ENCODE measurements at regions not wholly inside any gene's neighbourhood (a gene's known extent, or its start where the extent isn't known, plus 50 kb on each side); places are given as distances from the start of the nearest gene placed in this dataset.
"Not testable (repeated sequence)": the region's sequence is repeated elsewhere in the genome, so short reads cannot be mapped to it uniquely, and the experiment has no call there.

GRCh38 chr1:67482733-67483482, 52.7 kb upstream of the SERBP1 start:
- Mint-ChIP-seq H3K4me1 (peaks cover 0 to 2% (median 0%) of the 10 kb centered on the region in 4 donors), H3K4me3 (no peak overlapping the region), H3K9me3 (no peaks in the 10 kb centered on the region), H3K27me3 (peaks cover 0 to 1% (median 0%) of the 10 kb centered on the region in 5 donors), H3K36me3 (peaks cover 0 to 1% (median 0%) of the 10 kb centered on the region in 3 donors), H3K27ac (no peak overlapping the region)
- no peak for DNase-seq
- POLR2A ChIA-PET, result interaction anchor here (0.5 to 0.8 kb wide), 2 partner anchors 38 to 52 kb away, joined by 3 to 4 read pairs; no protein-coding TSS in a partner anchor
- no peak for ATAC-seq

- H3K4me3 Mint-ChIP-seq, result no peak overlapping the region
- POLR2A ChIA-PET, result no interaction called here
- peaks cover 0 to 2% (median 0%) of the 10 kb centered on the region in 5 donors for H3K27me3 Mint-ChIP-seq
- H3K36me3 Mint-ChIP-seq, result peaks cover 0 to 1% (median 0%) of the 10 kb centered on the region in 3 donors
- no peaks in the 10 kb centered on the region for H3K4me1 Mint-ChIP-seq
- DNase-seq, result no peak
- no peak for ATAC-seq
- no peak overlapping the region for H3K27ac Mint-ChIP-seq
- H3K9me3 Mint-ChIP-seq, result no peaks in the 10 kb centered on the region
These were observed 54.3 kb upstream of the SERBP1 start for GRCh38 chr1:67484492-67484891.

GRCh38 chr1:67485046-67485811, 55.0 kb upstream of the SERBP1 start:
- POLR2A ChIA-PET, result no interaction called here
- H3K9me3 Mint-ChIP-seq, result no peaks in the 10 kb centered on the region
- H3K36me3 Mint-ChIP-seq, result peaks cover 0 to 1% (median 0%) of the 10 kb centered on the region in 3 donors
- no peak overlapping the region for H3K4me3 Mint-ChIP-seq
- DNase-seq (no peak), ATAC-seq (no peak)
- H3K27ac Mint-ChIP-seq, result no peak overlapping the region
- H3K4me1 Mint-ChIP-seq, result no peaks in the 10 kb centered on the region
- peaks cover 0 to 3% (median 0%) of the 10 kb centered on the region in 5 donors for H3K27me3 Mint-ChIP-seq

GRCh38 chr1:67489643-67490042, 59.4 kb upstream of the SERBP1 start:
- Mint-ChIP-seq H3K4me1 (no peaks in the 10 kb centered on the region), H3K4me3 (no peak overlapping the region), H3K9me3 (no peaks in the 10 kb centered on the region), H3K27me3 (peaks cover 0 to 3% (median 0%) of the 10 kb centered on the region in 5 donors), H3K36me3 (no peaks in the 10 kb centered on the region), H3K27ac (no peak overlapping the region)
- ATAC-seq (peak; percentile 43 to 58), DNase-seq (peak in 3 of 10 donors; percentile 5 to 23 (median 8))
- POLR2A ChIA-PET, result no interaction called here

DNA sequence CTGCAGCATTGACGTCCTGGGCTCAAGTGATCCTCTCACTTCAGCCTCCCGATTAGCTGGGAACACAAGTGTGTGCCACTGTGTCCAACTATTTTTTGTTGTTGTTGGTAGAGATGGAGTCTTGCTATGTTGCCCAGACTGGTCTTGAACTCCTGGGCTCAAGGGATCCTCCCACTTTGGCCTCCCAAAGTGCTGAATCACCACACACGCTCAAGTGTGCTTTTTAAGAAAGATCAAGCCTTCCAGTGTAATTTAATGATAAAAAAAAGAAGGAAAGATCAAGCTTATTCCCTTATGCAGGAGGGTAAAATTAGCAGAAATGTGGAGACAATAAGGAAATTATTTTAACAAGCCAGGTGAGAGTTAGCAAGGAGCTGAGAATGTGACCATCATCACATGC, 61.1 kb upstream of the SERBP1 start:
- Mint-ChIP-seq H3K4me1 (no peaks in the 10 kb centered on the region), H3K27me3 (peaks cover 0 to 3% (median 0%) of the 10 kb centered on the region in 5 donors), H3K36me3 (no peaks in the 10 kb centered on the region), H3K27ac (no peak overlapping the region), H3K9me3 (no peaks in the 10 kb centered on the region), H3K4me3 (no peak overlapping the region)
- DNase-seq (no peak), ATAC-seq (no peak)
- POLR2A ChIA-PET, result no interaction called here

GRCh38 chr1:67493148-67493547, 62.9 kb upstream of the SERBP1 start:
- POLR2A ChIA-PET, result no interaction called here
- peaks cover 0 to 3% (median 0%) of the 10 kb centered on the region in 5 donors for H3K27me3 Mint-ChIP-seq
- ATAC-seq (no peak), DNase-seq (no peak)
- H3K4me3 Mint-ChIP-seq, result no peak overlapping the region
- H3K4me1 Mint-ChIP-seq, result no peaks in the 10 kb centered on the region
- no peaks in the 10 kb centered on the region for H3K36me3 Mint-ChIP-seq
- H3K9me3 Mint-ChIP-seq, result no peaks in the 10 kb centered on the region
- no peak overlapping the region for H3K27ac Mint-ChIP-seq

DNA sequence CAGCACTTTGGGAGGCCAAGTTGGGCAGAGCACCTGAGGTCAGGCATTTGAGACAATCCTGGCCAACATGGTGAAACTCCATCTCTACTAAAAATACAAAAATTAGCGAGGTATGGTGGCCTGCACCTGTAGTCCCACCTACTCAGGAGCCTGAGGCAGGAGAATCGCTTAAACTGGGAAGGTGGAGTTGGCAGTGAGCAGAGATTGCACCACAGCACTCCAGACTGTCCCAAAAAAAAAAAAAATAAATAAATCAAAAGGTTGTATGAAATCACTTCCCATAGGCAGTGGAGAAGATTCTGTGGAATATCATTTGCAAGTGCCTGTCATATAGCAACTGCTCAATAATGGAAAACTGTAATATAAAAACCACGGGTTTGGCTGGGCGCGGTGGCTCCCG, 65.1 kb upstream of the SERBP1 start:
- no peak for ATAC-seq
- POLR2A ChIA-PET, result no interaction called here

GRCh38 chr1:67496329-67496728, 66.1 kb upstream of the SERBP1 start:
- DNase-seq, result no peak
- POLR2A ChIA-PET, result no interaction called here

More for the DNA sequence above, 65.1 kb upstream of the SERBP1 start:
- Mint-ChIP-seq H3K4me1 (peaks cover 0 to 1% (median under 1%) of the 10 kb centered on the region in 4 donors), H3K9me3 (no peaks in the 10 kb centered on the region), H3K27me3 (peaks cover 0 to under 1% (median 0%) of the 10 kb centered on the region in 5 donors), H3K4me3 (no peak overlapping the region), H3K27ac (no peak overlapping the region), H3K36me3 (no peaks in the 10 kb centered on the region)
- no peak for DNase-seq

GRCh38 chr1:67500413-67500959, 70.3 kb upstream of the SERBP1 start:
- DNase-seq (peak; percentile 68 to 90 (median 82)), ATAC-seq (peak; percentile 99 to 100)
- POLR2A ChIA-PET, result interaction anchor here (0.6 to 1.2 kb wide), 2 partner anchors 16 to 286 kb away, joined by 3 to 4 read pairs; no protein-coding TSS in a partner anchor
- H3K9me3 Mint-ChIP-seq, result no peaks in the 10 kb centered on the region
- peaks cover 0 to 9% (median 5%) of the 10 kb centered on the region in 5 donors for H3K27me3 Mint-ChIP-seq
- peaks cover 0 to 6% (median 4%) of the 10 kb centered on the region in 4 donors for H3K4me1 Mint-ChIP-seq
- H3K36me3 Mint-ChIP-seq, result no peaks in the 10 kb centered on the region
- no peak overlapping the region for H3K4me3 Mint-ChIP-seq
- H3K27ac Mint-ChIP-seq, result peak overlapping the region in 1 of 10 donors; percentile 35

More at GRCh38 chr1:67496329-67496728, 66.1 kb upstream of the SERBP1 start:
- Mint-ChIP-seq H3K4me3 (no peak overlapping the region), H3K36me3 (no peaks in the 10 kb centered on the region), H3K4me1 (peaks cover 0 to 6% (median 4%) of the 10 kb centered on the region in 4 donors), H3K27ac (no peak overlapping the region), H3K9me3 (no peaks in the 10 kb centered on the region), H3K27me3 (peaks cover 0 to 9% (median 0%) of the 10 kb centered on the region in 5 donors)
- ATAC-seq, result no peak

GRCh38 chr1:67503974-67504373, 73.8 kb upstream of the SERBP1 start:
- Mint-ChIP-seq H3K9me3 (no peaks in the 10 kb centered on the region), H3K27me3 (peaks cover 0 to 9% (median 5%) of the 10 kb centered on the region in 5 donors), H3K36me3 (no peaks in the 10 kb centered on the region), H3K4me1 (peaks cover 0 to 6% (median 4%) of the 10 kb centered on the region in 4 donors), H3K4me3 (no peak overlapping the region), H3K27ac (no peak overlapping the region)
- ATAC-seq, result no peak
- no peak for DNase-seq
- POLR2A ChIA-PET, result no interaction called here

DNA sequence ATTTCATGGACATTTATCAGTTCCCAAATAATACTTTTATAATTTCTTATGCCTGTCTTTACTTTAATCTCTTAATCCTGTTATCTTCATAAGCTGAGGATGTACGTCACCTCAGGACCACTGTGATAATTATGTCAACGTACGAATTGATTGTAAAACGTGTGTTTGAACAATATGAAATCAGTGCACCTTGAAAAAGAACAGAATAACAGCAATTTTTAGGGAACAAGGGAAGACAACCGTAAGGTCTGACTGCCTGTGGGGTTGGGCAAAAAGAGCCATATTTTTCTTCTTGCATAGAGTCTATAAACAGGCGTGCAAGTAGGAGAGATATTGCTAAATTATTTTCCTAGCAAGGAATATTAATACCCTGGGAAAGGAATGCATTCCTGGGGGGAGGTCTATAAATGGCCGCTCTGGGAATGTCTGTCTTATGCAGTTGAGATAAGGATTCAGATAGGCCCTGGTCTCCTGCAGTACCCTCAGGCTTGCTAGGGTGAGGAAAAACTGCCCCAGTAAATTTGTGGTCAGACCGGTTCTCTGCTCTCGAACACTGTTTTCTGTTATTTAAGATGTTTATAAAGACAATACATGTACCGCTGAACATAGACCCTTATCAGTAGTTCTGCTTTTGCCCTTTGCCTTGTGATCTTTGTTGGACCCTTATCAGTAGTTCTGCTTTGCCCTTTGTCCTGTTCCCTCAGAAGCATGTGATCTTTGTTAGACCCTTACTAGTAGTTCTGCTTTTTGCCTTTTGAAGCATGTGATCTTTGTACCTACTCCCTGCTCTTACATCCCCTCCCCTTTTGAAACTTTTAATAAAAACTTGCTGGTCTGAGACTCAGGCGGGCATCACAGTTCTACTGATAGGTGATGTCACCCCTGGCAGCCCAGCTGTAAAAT, 83.4 kb upstream of the SERBP1 start:
- Mint-ChIP-seq H3K36me3 (peaks cover 0 to 28% (median 8%) of the 10 kb centered on the region in 3 donors), H3K9me3 (peaks cover 0 to 40% (median 14%) of the 10 kb centered on the region in 9 donors)
- H3K4me3 Mint-ChIP-seq, H3K27me3 Mint-ChIP-seq, DNase-seq, H3K27ac Mint-ChIP-seq, ATAC-seq, POLR2A ChIA-PET, H3K4me1 Mint-ChIP-seq: not testable (repeated sequence)

DNA sequence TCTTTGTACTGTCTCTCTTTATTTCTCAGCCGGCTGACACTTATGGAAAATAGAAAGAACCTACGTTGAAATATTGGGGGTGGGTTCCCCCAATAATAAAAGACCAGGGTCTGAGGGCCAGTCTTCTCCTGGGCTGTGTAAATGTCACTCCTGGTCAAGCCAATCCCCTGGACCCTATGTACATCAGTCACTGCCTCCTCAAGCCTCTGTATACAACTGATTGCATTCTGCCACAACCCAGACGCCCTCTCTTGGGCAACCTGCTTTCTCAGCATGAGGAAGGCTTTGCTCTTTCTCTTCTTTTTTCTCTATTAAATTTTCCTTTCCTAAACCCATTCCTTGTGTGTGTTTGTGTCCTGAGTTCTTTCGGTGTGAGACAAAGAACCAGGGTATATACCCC, 84.1 kb upstream of the SERBP1 start:
- POLR2A ChIA-PET, result no interaction called here
- H3K27me3 Mint-ChIP-seq, result peaks cover 0 to 3% (median 0%) of the 10 kb centered on the region in 5 donors
- no peak overlapping the region for H3K4me3 Mint-ChIP-seq
- no peaks in the 10 kb centered on the region for H3K4me1 Mint-ChIP-seq
- peaks cover 0 to 28% (median 8%) of the 10 kb centered on the region in 3 donors for H3K36me3 Mint-ChIP-seq
- peaks cover 0 to 40% (median 14%) of the 10 kb centered on the region in 9 donors for H3K9me3 Mint-ChIP-seq
- DNase-seq (no peak), ATAC-seq (no peak)
- H3K27ac Mint-ChIP-seq, result no peak overlapping the region
